BJ (cell line): ENCODE measurements at regions not wholly inside any gene's neighbourhood (a gene's known extent, or its start where the extent isn't known, plus 50 kb on each side); places are given as distances from the start of the nearest gene placed in this dataset.

Experiments used
- CTCF ChIA-PET: fragments of 350-600 bp; formaldehyde crosslinking; extraction: SDS; loops from one replicate; lab custom pipeline; 2021; ENCODE audit warnings: antibody characterized with exemption, inconsistent platforms; lab: Yijun Ruan, JAX
- POLR2A ChIA-PET: fragments of 300-600 bp; sonication (Branson Sonifier 250); formaldehyde crosslinking; extraction: SDS; loops from one replicate; lab custom pipeline; 2021; ENCODE audit warnings: antibody characterized with exemption; lab: Charles Lee
- DNase-seq: peaks from one replicate; pipeline ENCODE4 v3.0.0-alpha.2; 2011; ENCODE audit warnings: low read depth
- H3K27me3 ChIP-seq: 2 replicates; pipeline ENCODE4 v1.6.0; 2011; ENCODE audit warnings: low read length; ENCODE audit not compliant: control insufficient read depth, insufficient read depth
- H3K36me3 ChIP-seq: 2 replicates; pipeline ENCODE4 v1.5.1; 2011; ENCODE audit warnings: low read length; ENCODE audit not compliant: control insufficient read depth, insufficient read depth
- H3K4me3 ChIP-seq: 2 replicates; pipeline ENCODE4 v1.5.1; 2011; ENCODE audit warnings: low read depth, mild to moderate bottlenecking, control low read depth, low read length
- TF ChIP-seq, protein P1 (sequence below): IDR thresholded peaks from 2 replicates; pipeline ENCODE4 v1.5.1; 2011; ENCODE audit warnings: low read depth, mild to moderate bottlenecking, control low read depth, inconsistent platforms, low read length, moderate library complexity; ENCODE audit not compliant: insufficient read depth

DNA sequence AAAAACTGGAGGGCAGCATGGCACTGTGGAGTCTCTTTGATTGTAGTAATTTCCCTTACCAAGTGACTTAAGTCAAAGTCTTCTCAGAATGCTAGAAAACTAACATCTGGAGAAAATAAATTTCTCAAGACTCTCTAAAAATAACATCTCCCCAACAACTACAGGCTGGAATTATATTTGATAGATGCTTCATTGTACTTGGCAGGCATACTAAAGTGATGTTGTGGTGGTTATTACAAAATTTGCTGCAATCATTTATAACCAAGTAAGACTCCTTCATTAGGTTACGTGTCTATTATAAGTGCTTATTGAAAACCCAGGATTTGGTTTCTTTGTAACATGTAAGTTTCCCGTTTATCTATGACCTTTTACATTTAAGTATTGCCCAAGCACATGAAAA, 132.9 kb upstream of the NRIP1 start:
- Histone ChIP-seq H3K36me3 (no peaks in the 10 kb centered on the region), H3K27me3 (no peaks in the 10 kb centered on the region), H3K4me3 (no peak overlapping the region)
- CTCF ChIA-PET, result no interaction called here
- POLR2A ChIA-PET, result no interaction called here
- DNase-seq, result no peak
- TF ChIP-seq, protein P1, sequence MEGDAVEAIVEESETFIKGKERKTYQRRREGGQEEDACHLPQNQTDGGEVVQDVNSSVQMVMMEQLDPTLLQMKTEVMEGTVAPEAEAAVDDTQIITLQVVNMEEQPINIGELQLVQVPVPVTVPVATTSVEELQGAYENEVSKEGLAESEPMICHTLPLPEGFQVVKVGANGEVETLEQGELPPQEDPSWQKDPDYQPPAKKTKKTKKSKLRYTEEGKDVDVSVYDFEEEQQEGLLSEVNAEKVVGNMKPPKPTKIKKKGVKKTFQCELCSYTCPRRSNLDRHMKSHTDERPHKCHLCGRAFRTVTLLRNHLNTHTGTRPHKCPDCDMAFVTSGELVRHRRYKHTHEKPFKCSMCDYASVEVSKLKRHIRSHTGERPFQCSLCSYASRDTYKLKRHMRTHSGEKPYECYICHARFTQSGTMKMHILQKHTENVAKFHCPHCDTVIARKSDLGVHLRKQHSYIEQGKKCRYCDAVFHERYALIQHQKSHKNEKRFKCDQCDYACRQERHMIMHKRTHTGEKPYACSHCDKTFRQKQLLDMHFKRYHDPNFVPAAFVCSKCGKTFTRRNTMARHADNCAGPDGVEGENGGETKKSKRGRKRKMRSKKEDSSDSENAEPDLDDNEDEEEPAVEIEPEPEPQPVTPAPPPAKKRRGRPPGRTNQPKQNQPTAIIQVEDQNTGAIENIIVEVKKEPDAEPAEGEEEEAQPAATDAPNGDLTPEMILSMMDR, result no peak

- ChIA-PET POLR2A (no interaction called here), CTCF (no interaction called here)
- Histone ChIP-seq H3K36me3 (no peaks in the 10 kb centered on the region), H3K27me3 (no peaks in the 10 kb centered on the region), H3K4me3 (no peak overlapping the region)
- TF ChIP-seq, protein P1, result no peak
- no peak for DNase-seq
These were observed 134.9 kb upstream of the NRIP1 start for GRCh38 chr21:15199414-15200383.

DNA sequence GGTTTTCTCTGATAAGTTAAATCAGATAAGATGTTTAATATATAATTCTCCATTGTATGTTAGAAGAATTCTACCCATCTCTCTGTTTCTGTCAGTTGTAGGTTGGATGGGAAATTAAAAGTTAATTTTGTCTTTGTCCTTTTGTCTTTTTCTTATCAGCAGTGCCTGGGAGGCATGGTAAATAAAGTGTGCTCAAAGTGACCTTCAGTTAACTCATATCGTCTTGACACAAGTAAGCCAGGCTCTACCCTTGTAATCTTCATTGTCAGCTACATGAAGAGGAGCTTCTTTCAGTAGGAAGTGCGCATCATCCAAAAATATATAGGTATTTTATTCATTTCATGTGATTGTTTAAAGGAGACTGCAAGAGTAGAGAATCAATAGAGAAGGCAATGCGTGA, 138.9 kb upstream of the NRIP1 start:
- TF ChIP-seq, protein P1, result no peak
- CTCF ChIA-PET, result no interaction called here
- Histone ChIP-seq H3K36me3 (no peaks in the 10 kb centered on the region), H3K4me3 (no peak overlapping the region), H3K27me3 (no peaks in the 10 kb centered on the region)
- POLR2A ChIA-PET, result no interaction called here
- no peak for DNase-seq

GRCh38 chr21:15204140-15204969, 139.6 kb upstream of the NRIP1 start:
- Histone ChIP-seq H3K27me3 (no peaks in the 10 kb centered on the region), H3K36me3 (no peaks in the 10 kb centered on the region), H3K4me3 (no peak overlapping the region)
- ChIA-PET POLR2A (no interaction called here), CTCF (no interaction called here)
- TF ChIP-seq, protein P1, result no peak
- no peak for DNase-seq

GRCh38 chr21:15204970-15205286, 140.1 kb upstream of the NRIP1 start:
- ChIA-PET POLR2A (no interaction called here), CTCF (no interaction called here)
- TF ChIP-seq, protein P1, result no peak
- DNase-seq, result no peak
- no peaks in the 10 kb centered on the region for H3K27me3 ChIP-seq
- H3K36me3 ChIP-seq, result no peaks in the 10 kb centered on the region
- H3K4me3 ChIP-seq, result no peak overlapping the region
